ENCODE measurements at regions not wholly inside any gene's neighbourhood (a gene's known extent, or its start where the extent isn't known, plus 50 kb on each side); places are given as distances from the start of the nearest gene placed in this dataset.

- Histone ChIP-seq H3K4me3 (ENCODE audit: low read length) (no peak overlapping the region), H3K4me1 (ENCODE audit: control insufficient read depth, insufficient read depth, low read length) (no peaks in the 10 kb centered on the region), H3K27ac (ENCODE audit: low read depth, low read length) (no peak overlapping the region), H3K9me3 (ENCODE audit: control insufficient read depth, low read length) (no peaks in the 10 kb centered on the region), H3K27me3 (ENCODE audit: control insufficient read depth, insufficient read depth, low read length, poor library complexity, severe bottlenecking) (no peaks in the 10 kb centered on the region), H3K9ac (ENCODE audit: extremely low read depth, low read length, poor library complexity, severe bottlenecking) (no peak overlapping the region), H3K36me3 (ENCODE audit: control insufficient read depth, insufficient read depth, low read length) (no peaks in the 10 kb centered on the region)
- Mint-ChIP-seq H3K4me1 (no peaks in the 10 kb centered on the region), H3K36me3 (ENCODE audit: low read depth) (no peaks in the 10 kb centered on the region), H3K27ac (no peak overlapping the region), H3K27me3 (ENCODE audit: insufficient read depth) (no peaks in the 10 kb centered on the region), H3K9me3 (peaks cover 8% of the 10 kb centered on the region), H3K4me3 (no peak overlapping the region)
- TF ChIP-seq CTCF (conservative IDR thresholded peaks at IDR 0.05) = no peak
- WGBS, 2 experiments (ENCODE audit: insufficient coverage in 1 of 2, insufficient read length in 1 of 2) = 96 to 100% methylated on average over 4 to 10 of the region's 10 CpGs
- DNase-seq = peak; percentile 33
Observed at GRCh38 chr9:25377039-25377438, 301.2 kb downstream of the TUSC1 start.

- H3K27me3 Mint-ChIP-seq (ENCODE audit: insufficient read depth) = no peaks in the 10 kb centered on the region
- no peaks in the 10 kb centered on the region for H3K36me3 ChIP-seq (ENCODE audit: control insufficient read depth, insufficient read depth, low read length)
- no peak overlapping the region for H3K4me3 ChIP-seq (ENCODE audit: low read length)
- no peak overlapping the region for H3K27ac Mint-ChIP-seq
- no peaks in the 10 kb centered on the region for H3K4me1 ChIP-seq (ENCODE audit: control insufficient read depth, insufficient read depth, low read length)
- no peaks in the 10 kb centered on the region for H3K9me3 ChIP-seq (ENCODE audit: control insufficient read depth, low read length)
- H3K4me3 Mint-ChIP-seq = no peak overlapping the region
- 88 to 100% methylated on average over 1 of the region's 1 CpG for WGBS, 2 experiments (ENCODE audit: insufficient coverage in 1 of 2, insufficient read length in 1 of 2)
- no peak overlapping the region for H3K27ac ChIP-seq (ENCODE audit: low read depth, low read length)
- peaks cover 11% of the 10 kb centered on the region for H3K9me3 Mint-ChIP-seq
- H3K9ac ChIP-seq (ENCODE audit: extremely low read depth, low read length, poor library complexity, severe bottlenecking) = no peak overlapping the region
- no peak for DNase-seq
- TF ChIP-seq CTCF (conservative IDR thresholded peaks at IDR 0.05) = no peak
- no peaks in the 10 kb centered on the region for H3K27me3 ChIP-seq (ENCODE audit: control insufficient read depth, insufficient read depth, low read length, poor library complexity, severe bottlenecking)
- H3K4me1 Mint-ChIP-seq = peaks cover 3% of the 10 kb centered on the region
- no peaks in the 10 kb centered on the region for H3K36me3 Mint-ChIP-seq (ENCODE audit: low read depth)
Observed at GRCh38 chr9:25374281-25374680, 304.0 kb downstream of the TUSC1 start.

- Histone ChIP-seq H3K27ac (ENCODE audit: low read depth, low read length) (no peak overlapping the region), H3K9ac (ENCODE audit: extremely low read depth, low read length, poor library complexity, severe bottlenecking) (no peak overlapping the region), H3K36me3 (ENCODE audit: control insufficient read depth, insufficient read depth, low read length) (no peaks in the 10 kb centered on the region), H3K4me1 (ENCODE audit: control insufficient read depth, insufficient read depth, low read length) (no peaks in the 10 kb centered on the region), H3K9me3 (ENCODE audit: control insufficient read depth, low read length) (no peaks in the 10 kb centered on the region), H3K27me3 (ENCODE audit: control insufficient read depth, insufficient read depth, low read length, poor library complexity, severe bottlenecking) (no peaks in the 10 kb centered on the region), H3K4me3 (ENCODE audit: low read length) (no peak overlapping the region)
- H3K27ac Mint-ChIP-seq = no peak overlapping the region
- H3K9me3 Mint-ChIP-seq = peaks cover 7% of the 10 kb centered on the region
- DNase-seq = no peak
- no peak overlapping the region for H3K4me3 Mint-ChIP-seq
- TF ChIP-seq CTCF (conservative IDR thresholded peaks at IDR 0.05) = no peak
- 94 to 100% methylated on average over 1 of the region's 1 CpG for WGBS, 2 experiments (ENCODE audit: insufficient coverage in 1 of 2, insufficient read length in 1 of 2)
- no peaks in the 10 kb centered on the region for H3K27me3 Mint-ChIP-seq (ENCODE audit: insufficient read depth)
- H3K36me3 Mint-ChIP-seq (ENCODE audit: low read depth) = peaks cover 2% of the 10 kb centered on the region
- H3K4me1 Mint-ChIP-seq = peaks cover 3% of the 10 kb centered on the region
Observed at GRCh38 chr9:25366906-25367305, 311.3 kb downstream of the TUSC1 start.
